HepG2 (cell line): ENCODE measurements at regions not wholly inside any gene's neighbourhood (a gene's known extent, or its start where the extent isn't known, plus 50 kb on each side); places are given as distances from the start of the nearest gene placed in this dataset.

Source experiments
- ATAC-seq: fragments of 200-7000 bp; cut with Tn5 transposase; 3 replicates; pipeline ENCODE4 v1.9.1; 2020; ENCODE audit warnings: mild to moderate bottlenecking, moderate library complexity
- BruUV-seq: library from RNA; stranded (reverse); fragments of 400-500 nt; replicated peaks from 2 replicates; lab custom pipeline; 2021; lab: Mats Ljungman, UMichigan
- CTCF ChIA-PET: fragments of 300-600 bp; formaldehyde crosslinking; extraction: SDS; loops from one replicate; lab custom pipeline; 2021; ENCODE audit warnings: low total read pairs, inconsistent platforms, low intra/inter-chr PET ratio; lab: Yijun Ruan, JAX
- POLR2A ChIA-PET: fragments of 350-600 bp; sonication (Branson Sonifier 250); formaldehyde crosslinking; loops from one replicate; lab custom pipeline; 2020; ENCODE audit warnings: antibody characterized with exemption, inconsistent platforms; lab: Yijun Ruan, JAX
- DNase-seq: peaks from one replicate; pipeline ENCODE4 v3.0.0-alpha.2; 2015; ENCODE audit warnings: low spot score
- FAIRE-seq: peaks from 3 replicates; lab custom pipeline; 2011; peaks lifted over from hg19 to GRCh38; lab: Jason Lieb, UNC
- H2AFZ ChIP-seq: one replicate; pipeline ENCODE4 v1.6.1; 2011; ENCODE audit warnings: low read length, inconsistent platforms
- H3K27ac ChIP-seq: fragments of 300-600 bp; 3 replicates; pipeline ENCODE4 v1.8.0; 2011; ENCODE audit warnings: mixed run types, mild to moderate bottlenecking, mixed read lengths, low read length, inconsistent platforms; ENCODE audit not compliant: insufficient read depth; ENCODE audit errors: extremely low read length
- H3K27me3 ChIP-seq, 2 experiments: fragments of 200-600 bp in 1 of 2; 2 replicates in 1 of 2; 3 replicates in 1 of 2; pipeline versions ENCODE4 v1.6.0 to v1.8.0; 2011; ENCODE audit warnings: low read length in 2 of 2, mild to moderate bottlenecking in 2 of 2, moderate library complexity in 2 of 2, inconsistent platforms in 1 of 2; ENCODE audit not compliant: insufficient read depth in 2 of 2, control insufficient read depth in 1 of 2
- H3K36me3 ChIP-seq, 2 experiments: fragments of 200-600 bp in 1 of 2; replicated peaks in 1 of 2; 2 replicates in 1 of 2; 3 replicates in 1 of 2; pipeline versions ENCODE4 v1.5.1 to v1.8.0; 2011; ENCODE audit warnings: low read length in 2 of 2, inconsistent platforms in 1 of 2; ENCODE audit not compliant: insufficient read depth in 2 of 2, control insufficient read depth in 1 of 2
- H3K4me1 ChIP-seq: 2 replicates; pipeline ENCODE4 v1.5.1; 2012; ENCODE audit warnings: low read length, inconsistent platforms; ENCODE audit not compliant: insufficient read depth
- H3K4me2 ChIP-seq: 2 replicates; pipeline ENCODE4 v1.6.0; 2011; ENCODE audit warnings: low read depth, low read length, inconsistent platforms
- H3K4me3 ChIP-seq, 3 experiments: fragments of 200-600 bp in 1 of 3; sonication (generic), shearing (Covaris generic) in 1 of 3; replicated peaks in 1 of 3; 2 replicates each; pipeline ENCODE4 v1.5.1; 2011 to 2016; ENCODE audit warnings: low read length in 3 of 3, inconsistent platforms in 2 of 3, low read depth in 2 of 3, mild to moderate bottlenecking in 2 of 3, control low read depth in 1 of 3, mixed read lengths in 1 of 3; ENCODE audit not compliant: insufficient read depth in 1 of 3
- H3K79me2 ChIP-seq: one replicate; pipeline ENCODE4 v1.6.1; 2011; ENCODE audit warnings: low read length, inconsistent platforms; ENCODE audit not compliant: insufficient read depth
- H3K9ac ChIP-seq: 2 replicates; pipeline ENCODE4 v1.6.0; 2011; ENCODE audit warnings: mild to moderate bottlenecking, low read depth, low read length, inconsistent platforms; ENCODE audit not compliant: insufficient read depth
- H3K9me3 ChIP-seq: 2 replicates; pipeline ENCODE4 v1.5.1; 2012; ENCODE audit warnings: mild to moderate bottlenecking, low read length
- H4K20me1 ChIP-seq: 2 replicates; pipeline ENCODE4 v1.6.0; 2011; ENCODE audit warnings: inconsistent platforms, mild to moderate bottlenecking, low read length, moderate library complexity; ENCODE audit not compliant: insufficient read depth
- CENPBD1 ChIP-seq: sonication (generic); formaldehyde crosslinking; IDR thresholded peaks from 2 replicates; pipeline ENCODE4 v1.8.0; 2022; ENCODE audit warnings: missing genetic modification reagents, low read depth, mild to moderate bottlenecking, borderline replicate concordance
- FOXC1 ChIP-seq: sonication (generic); formaldehyde crosslinking; IDR thresholded peaks from 2 replicates; pipeline ENCODE4 v1.8.0; 2022; ENCODE audit warnings: mild to moderate bottlenecking, missing genetic modification reagents, borderline replicate concordance
- HINFP ChIP-seq: sonication (generic); formaldehyde crosslinking; IDR thresholded peaks from 2 replicates; pipeline ENCODE4 v1.4.0; 2020; ENCODE audit warnings: low read depth, mild to moderate bottlenecking, missing genetic modification reagents
- HNF1B ChIP-seq: sonication (generic); formaldehyde crosslinking; IDR thresholded peaks from 2 replicates; pipeline ENCODE4 v1.5.1; 2020; ENCODE audit warnings: mild to moderate bottlenecking, moderate library complexity, missing genetic modification reagents
- HOXA5 ChIP-seq: sonication (generic); formaldehyde crosslinking; IDR thresholded peaks from 2 replicates; pipeline ENCODE4 v1.4.0; 2020; ENCODE audit warnings: missing genetic modification reagents
- KAT8 ChIP-seq: IDR thresholded peaks from 2 replicates; pipeline ENCODE4 v1.6.1; 2016; ENCODE audit warnings: missing genetic modification reagents, missing compliant biosample characterization
- NR1H2 ChIP-seq: sonication (generic); formaldehyde crosslinking; IDR thresholded peaks from 2 replicates; pipeline ENCODE4 v1.8.1; 2022; ENCODE audit warnings: low read depth, missing genetic modification reagents, borderline replicate concordance
- ZFY ChIP-seq: sonication (generic); formaldehyde crosslinking; IDR thresholded peaks from 2 replicates; pipeline ENCODE4 v1.4.0; 2020; ENCODE audit warnings: missing genetic modification reagents
- ZMYM2 ChIP-seq: sonication (generic); formaldehyde crosslinking; IDR thresholded peaks from 2 replicates; pipeline ENCODE4 v1.8.0; 2022; ENCODE audit warnings: mild to moderate bottlenecking, missing genetic modification reagents
- ZNF17 ChIP-seq: sonication (generic); formaldehyde crosslinking; IDR thresholded peaks from 2 replicates; pipeline ENCODE4 v1.5.0; 2020; ENCODE audit warnings: mild to moderate bottlenecking, missing genetic modification reagents
- ZSCAN22 ChIP-seq: sonication (generic); formaldehyde crosslinking; IDR thresholded peaks from 2 replicates; pipeline ENCODE4 v1.4.0; 2020; ENCODE audit warnings: mild to moderate bottlenecking, missing genetic modification reagents
- WGBS: methylation state at CpG from one replicate; pipeline ENCODE4 v1.1.6; 2017; ENCODE audit warnings: low lambda C conversion rate; 5-methylcytosine and 5-hydroxymethylcytosine counted together
- in situ Hi-C: cut with HindIII; loops from 2 replicates; pipeline ENCODE4 v1.10.0; 2017; ENCODE audit warnings: low pct_unique_long_range_greater_than_20kb; ENCODE audit not compliant: extremely low pct_ligation_motif_present
- intact Hi-C: fragments of 100-400 bp; cut with micrococcal nuclease; formaldehyde crosslinking; loops from one replicate; pipeline ENCODE4 v1.10.0; 2022; ENCODE audit not compliant: unreplicated experiment
- TF ChIP-seq, protein P1 (sequence below): sonication (generic); formaldehyde crosslinking; IDR thresholded peaks from 2 replicates; pipeline ENCODE4 v1.8.0; 2022; ENCODE audit warnings: mild to moderate bottlenecking, missing genetic modification reagents, borderline replicate concordance
- TF ChIP-seq, protein P2 (sequence below): sonication (generic); formaldehyde crosslinking; IDR thresholded peaks from 2 replicates; pipeline ENCODE4 v1.4.0; 2020; ENCODE audit warnings: missing genetic modification reagents, borderline replicate concordance
- TF ChIP-seq, protein P3 (sequence below): sonication (generic); formaldehyde crosslinking; IDR thresholded peaks from 2 replicates; pipeline ENCODE4 v1.4.0; 2020; ENCODE audit warnings: missing genetic modification reagents

DNA sequence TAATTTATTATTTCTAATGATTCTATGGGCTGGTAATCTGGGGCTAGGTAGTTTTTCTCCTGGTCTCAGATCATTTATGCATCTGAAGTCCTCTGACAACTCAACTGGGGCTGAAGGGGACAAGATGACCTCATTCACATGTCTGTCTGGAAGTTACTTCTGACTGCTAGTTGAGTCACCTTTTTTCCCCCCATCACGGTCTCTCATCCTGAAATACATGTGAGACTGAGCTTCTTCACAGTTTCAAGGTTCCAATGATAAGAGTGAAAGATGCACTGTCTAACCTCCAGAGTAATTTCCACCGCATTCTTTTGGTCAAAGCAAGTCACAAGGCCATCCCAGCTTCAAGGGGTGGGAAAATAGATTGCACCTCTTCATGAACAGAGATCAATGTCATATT is 356.7 kb upstream of the RPS6KA3 start (continued):
- TF ChIP-seq, protein P1, sequence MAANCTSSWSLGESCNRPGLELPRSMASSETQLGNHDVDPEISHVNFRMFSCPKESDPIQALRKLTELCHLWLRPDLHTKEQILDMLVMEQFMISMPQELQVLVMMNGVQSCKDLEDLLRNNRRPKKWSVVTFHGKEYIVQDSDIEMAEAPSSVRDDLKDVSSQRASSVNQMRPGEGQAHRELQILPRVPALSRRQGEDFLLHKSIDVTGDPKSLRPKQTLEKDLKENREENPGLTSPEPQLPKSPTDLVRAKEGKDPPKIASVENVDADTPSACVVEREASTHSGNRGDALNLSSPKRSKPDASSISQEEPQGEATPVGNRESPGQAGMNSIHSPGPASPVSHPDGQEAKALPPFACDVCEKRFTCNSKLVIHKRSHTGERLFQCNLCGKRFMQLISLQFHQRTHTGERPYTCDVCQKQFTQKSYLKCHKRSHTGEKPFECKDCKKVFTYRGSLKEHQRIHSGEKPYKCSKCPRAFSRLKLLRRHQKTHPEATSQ (CRISPR knock-in tag) = no peak
- TF ChIP-seq, protein P2, sequence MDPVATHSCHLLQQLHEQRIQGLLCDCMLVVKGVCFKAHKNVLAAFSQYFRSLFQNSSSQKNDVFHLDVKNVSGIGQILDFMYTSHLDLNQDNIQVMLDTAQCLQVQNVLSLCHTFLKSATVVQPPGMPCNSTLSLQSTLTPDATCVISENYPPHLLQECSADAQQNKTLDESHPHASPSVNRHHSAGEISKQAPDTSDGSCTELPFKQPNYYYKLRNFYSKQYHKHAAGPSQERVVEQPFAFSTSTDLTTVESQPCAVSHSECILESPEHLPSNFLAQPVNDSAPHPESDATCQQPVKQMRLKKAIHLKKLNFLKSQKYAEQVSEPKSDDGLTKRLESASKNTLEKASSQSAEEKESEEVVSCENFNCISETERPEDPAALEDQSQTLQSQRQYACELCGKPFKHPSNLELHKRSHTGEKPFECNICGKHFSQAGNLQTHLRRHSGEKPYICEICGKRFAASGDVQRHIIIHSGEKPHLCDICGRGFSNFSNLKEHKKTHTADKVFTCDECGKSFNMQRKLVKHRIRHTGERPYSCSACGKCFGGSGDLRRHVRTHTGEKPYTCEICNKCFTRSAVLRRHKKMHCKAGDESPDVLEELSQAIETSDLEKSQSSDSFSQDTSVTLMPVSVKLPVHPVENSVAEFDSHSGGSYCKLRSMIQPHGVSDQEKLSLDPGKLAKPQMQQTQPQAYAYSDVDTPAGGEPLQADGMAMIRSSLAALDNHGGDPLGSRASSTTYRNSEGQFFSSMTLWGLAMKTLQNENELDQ (CRISPR knock-in tag) = no peak
- TF ChIP-seq KAT8 (CRISPR knock-in tag) = no peak

- H3K4me2 ChIP-seq = no peak overlapping the region
- no peak overlapping the region for H3K27ac ChIP-seq
- in situ Hi-C loops (no loop called here), intact Hi-C loops (no loop called here)
- no peak for DNase-seq
- 0% methylated on average over 2 of the region's 2 CpGs for WGBS
- no peaks in the 10 kb centered on the region for H3K9me3 ChIP-seq
- no peaks in the 10 kb centered on the region for H3K27me3 ChIP-seq
- no peak overlapping the region for H3K4me3 ChIP-seq
- no TSS peak for BruUV-seq
- no peaks in the 10 kb centered on the region for H3K36me3 ChIP-seq
- POLR2A ChIA-PET = no interaction called here
- no peak for FAIRE-seq
- H3K79me2 ChIP-seq = no peaks in the 10 kb centered on the region
- no peaks in the 10 kb centered on the region for H3K4me1 ChIP-seq
- CTCF ChIA-PET = no interaction called here
- H4K20me1 ChIP-seq = no peaks in the 10 kb centered on the region
- no peak for ATAC-seq
- H3K9ac ChIP-seq = no peak overlapping the region
- no peak overlapping the region for H2AFZ ChIP-seq
- TF ChIP-seq NR1H2 (CRISPR knock-in tag) (no peak), FOXC1 (CRISPR knock-in tag) (no peak), ZMYM2 (CRISPR knock-in tag) (no peak), ZSCAN22 (CRISPR knock-in tag) (no peak), HNF1B (CRISPR knock-in tag) (no peak), HINFP (CRISPR knock-in tag) (no peak), HOXA5 (CRISPR knock-in tag) (no peak), ZFY (CRISPR knock-in tag) (no peak), ZNF17 (no peak), CENPBD1 (CRISPR knock-in tag) (no peak)
- TF ChIP-seq, protein P3, sequence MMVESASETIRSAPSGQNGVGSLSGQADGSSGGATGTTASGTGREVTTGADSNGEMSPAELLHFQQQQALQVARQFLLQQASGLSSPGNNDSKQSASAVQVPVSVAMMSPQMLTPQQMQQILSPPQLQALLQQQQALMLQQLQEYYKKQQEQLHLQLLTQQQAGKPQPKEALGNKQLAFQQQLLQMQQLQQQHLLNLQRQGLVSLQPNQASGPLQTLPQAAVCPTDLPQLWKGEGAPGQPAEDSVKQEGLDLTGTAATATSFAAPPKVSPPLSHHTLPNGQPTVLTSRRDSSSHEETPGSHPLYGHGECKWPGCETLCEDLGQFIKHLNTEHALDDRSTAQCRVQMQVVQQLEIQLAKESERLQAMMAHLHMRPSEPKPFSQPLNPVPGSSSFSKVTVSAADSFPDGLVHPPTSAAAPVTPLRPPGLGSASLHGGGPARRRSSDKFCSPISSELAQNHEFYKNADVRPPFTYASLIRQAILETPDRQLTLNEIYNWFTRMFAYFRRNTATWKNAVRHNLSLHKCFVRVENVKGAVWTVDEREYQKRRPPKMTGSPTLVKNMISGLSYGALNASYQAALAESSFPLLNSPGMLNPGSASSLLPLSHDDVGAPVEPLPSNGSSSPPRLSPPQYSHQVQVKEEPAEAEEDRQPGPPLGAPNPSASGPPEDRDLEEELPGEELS (CRISPR knock-in tag) = no peak
Observed at GRCh38 chrX:20620306-20620705, 353.6 kb upstream of the RPS6KA3 start.
